ENCODE measurements at regions not wholly inside any gene's neighbourhood (a gene's known extent, or its start where the extent isn't known, plus 50 kb on each side); places are given as distances from the start of the nearest gene placed in this dataset.

DNA sequence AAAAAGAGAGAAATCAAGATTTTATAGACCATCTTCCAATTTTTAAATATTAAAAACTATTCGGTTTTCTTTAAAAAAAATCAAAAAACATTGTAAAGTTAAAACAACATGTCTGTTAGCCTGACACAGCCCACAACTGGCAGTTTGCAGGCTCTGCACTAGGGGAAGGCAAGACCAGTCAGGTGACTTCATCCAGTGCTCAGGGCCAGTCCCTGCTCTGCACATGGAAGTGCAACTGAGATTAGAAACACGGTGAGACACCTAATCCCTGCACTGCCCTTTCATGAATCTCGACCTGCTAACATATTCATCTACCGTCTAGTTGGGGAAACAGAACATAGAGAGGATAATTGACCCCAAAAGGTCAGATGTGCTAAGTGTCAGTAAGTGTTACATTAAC lies 135.2 kb downstream of the BARD1 start:
- 74 to 75% (median 74%) methylated on average over 4 of the region's 4 CpGs for WGBS, 3 donors
- Histone ChIP-seq H3K36me3 (ENCODE audit: insufficient read depth in 1 of 2, low read depth in 1 of 2) (no peaks in the 10 kb centered on the region), H3K9me3 (no peaks in the 10 kb centered on the region), H3K4me1 (no peaks in the 10 kb centered on the region), H3K27ac (no peak overlapping the region), H3K27me3 (ENCODE audit: insufficient read depth in 3 of 3, low read length in 2 of 3) (no peaks in the 10 kb centered on the region), H3K4me3 (no peak overlapping the region)
- intact Hi-C loops (cut with DNase I): no loop called here
- DNase-seq (no peak), ATAC-seq (no peak)
- TF ChIP-seq, protein P1, sequence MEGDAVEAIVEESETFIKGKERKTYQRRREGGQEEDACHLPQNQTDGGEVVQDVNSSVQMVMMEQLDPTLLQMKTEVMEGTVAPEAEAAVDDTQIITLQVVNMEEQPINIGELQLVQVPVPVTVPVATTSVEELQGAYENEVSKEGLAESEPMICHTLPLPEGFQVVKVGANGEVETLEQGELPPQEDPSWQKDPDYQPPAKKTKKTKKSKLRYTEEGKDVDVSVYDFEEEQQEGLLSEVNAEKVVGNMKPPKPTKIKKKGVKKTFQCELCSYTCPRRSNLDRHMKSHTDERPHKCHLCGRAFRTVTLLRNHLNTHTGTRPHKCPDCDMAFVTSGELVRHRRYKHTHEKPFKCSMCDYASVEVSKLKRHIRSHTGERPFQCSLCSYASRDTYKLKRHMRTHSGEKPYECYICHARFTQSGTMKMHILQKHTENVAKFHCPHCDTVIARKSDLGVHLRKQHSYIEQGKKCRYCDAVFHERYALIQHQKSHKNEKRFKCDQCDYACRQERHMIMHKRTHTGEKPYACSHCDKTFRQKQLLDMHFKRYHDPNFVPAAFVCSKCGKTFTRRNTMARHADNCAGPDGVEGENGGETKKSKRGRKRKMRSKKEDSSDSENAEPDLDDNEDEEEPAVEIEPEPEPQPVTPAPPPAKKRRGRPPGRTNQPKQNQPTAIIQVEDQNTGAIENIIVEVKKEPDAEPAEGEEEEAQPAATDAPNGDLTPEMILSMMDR (IDR thresholded peaks at IDR 0.05): no peak

DNA sequence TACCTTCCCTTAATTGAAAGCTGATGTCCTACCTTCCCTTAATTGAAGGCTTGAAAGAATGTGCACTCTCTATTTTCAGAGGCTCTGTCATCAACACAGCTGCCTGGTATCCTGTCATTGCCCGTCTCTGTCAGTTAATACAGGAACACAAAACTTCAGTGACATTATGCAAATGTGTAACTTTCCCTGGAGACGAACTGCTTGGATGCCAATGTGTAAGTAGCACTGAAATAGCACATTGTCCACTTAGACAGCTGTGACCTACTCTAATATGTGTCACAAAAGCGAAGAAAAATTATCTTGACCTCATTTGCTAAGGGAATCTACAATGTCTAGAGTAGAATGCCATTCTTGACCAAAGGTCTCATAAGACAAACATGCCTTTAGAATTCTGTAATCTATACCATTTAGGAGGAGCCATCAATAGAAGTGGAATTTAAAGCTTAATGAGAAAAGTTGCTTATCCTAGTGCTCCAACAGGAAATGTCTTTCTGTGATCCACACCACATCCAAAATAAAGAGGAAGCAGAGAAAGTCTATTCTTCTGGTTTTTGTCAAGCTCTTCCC lies 138.1 kb downstream of the BARD1 start:
- intact Hi-C loops (cut with DNase I): no loop called here
- H3K27me3 ChIP-seq (ENCODE audit: insufficient read depth in 3 of 3, low read length in 2 of 3): no peaks in the 10 kb centered on the region
- TF ChIP-seq, protein P1 (IDR thresholded peaks at IDR 0.05): no peak
- 28 to 34% (median 31%) methylated on average over 3 of the region's 3 CpGs for WGBS, 3 donors
- no peaks in the 10 kb centered on the region for H3K36me3 ChIP-seq (ENCODE audit: insufficient read depth in 1 of 2, low read depth in 1 of 2)
- no peak for DNase-seq
- H3K27ac ChIP-seq: no peak overlapping the region
- peaks cover 5% of the 10 kb centered on the region for H3K9me3 ChIP-seq
- H3K4me3 ChIP-seq: no peak overlapping the region
- ATAC-seq: peak in 1 of 4 donors; percentile 68
- H3K4me1 ChIP-seq: no peaks in the 10 kb centered on the region

DNA sequence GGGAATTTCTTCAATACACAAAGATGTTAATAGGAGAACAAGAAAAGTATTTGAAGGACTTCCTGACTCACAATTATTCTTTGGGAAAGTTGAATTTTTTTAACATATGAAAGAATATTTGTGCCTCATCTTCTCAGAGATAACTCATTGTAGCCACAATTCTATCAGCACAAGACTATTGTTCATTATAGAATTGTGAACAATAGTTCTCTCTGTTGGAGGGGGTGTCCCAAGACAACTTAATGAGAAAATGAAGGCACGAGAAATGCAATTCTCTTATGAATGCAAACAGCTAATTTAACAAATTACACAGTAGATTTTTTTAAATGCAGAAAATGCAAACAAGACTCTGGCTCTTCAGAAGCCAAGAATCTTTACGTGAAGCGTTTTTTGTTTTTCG lies 157.0 kb downstream of the BARD1 start:
- TF ChIP-seq, protein P1 (IDR thresholded peaks at IDR 0.05): no peak
- 72 to 78% (median 78%) methylated on average over 4 of the region's 4 CpGs for WGBS, 3 donors
- intact Hi-C loops (cut with DNase I): no loop called here
- Histone ChIP-seq H3K4me3 (no peak overlapping the region), H3K4me1 (no peaks in the 10 kb centered on the region), H3K27ac (no peak overlapping the region), H3K36me3 (ENCODE audit: insufficient read depth in 1 of 2, low read depth in 1 of 2) (no peaks in the 10 kb centered on the region), H3K27me3 (ENCODE audit: insufficient read depth in 3 of 3, low read length in 2 of 3) (no peaks in the 10 kb centered on the region), H3K9me3 (peaks cover 7% of the 10 kb centered on the region)
- no peak for ATAC-seq
- DNase-seq: no peak

DNA sequence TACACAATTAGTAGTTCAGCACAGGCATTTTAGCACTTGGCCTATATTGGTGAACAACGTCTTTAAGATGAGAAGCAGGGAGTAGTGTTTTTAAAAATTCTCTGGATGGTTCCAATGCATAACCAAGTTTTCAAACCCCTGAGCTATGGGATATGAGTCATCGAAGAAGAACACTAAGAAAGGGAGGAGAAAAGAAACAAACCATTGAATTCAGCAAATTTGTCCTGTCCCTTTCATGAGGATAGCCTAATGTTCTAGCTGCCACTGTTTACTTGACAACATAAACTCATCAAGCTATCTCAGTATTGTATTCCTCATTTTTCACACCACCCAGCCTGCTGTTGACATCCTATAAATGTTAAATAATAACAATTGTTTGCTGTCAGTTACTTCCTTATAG lies 158.0 kb downstream of the BARD1 start:
- Histone ChIP-seq H3K36me3 (ENCODE audit: insufficient read depth in 1 of 2, low read depth in 1 of 2) (no peaks in the 10 kb centered on the region), H3K9me3 (no peaks in the 10 kb centered on the region), H3K27ac (no peak overlapping the region), H3K4me3 (no peak overlapping the region), H3K27me3 (ENCODE audit: insufficient read depth in 3 of 3, low read length in 2 of 3) (no peaks in the 10 kb centered on the region), H3K4me1 (no peaks in the 10 kb centered on the region)
- TF ChIP-seq, protein P1 (IDR thresholded peaks at IDR 0.05): no peak
- ATAC-seq: no peak
- no peak for DNase-seq
- intact Hi-C loops (cut with DNase I): no loop called here
- WGBS, 3 donors: 79 to 90% (median 85%) methylated on average over 2 of the region's 2 CpGs

Measured in psoas muscle (tissue), 7 donors.